GM21786 (cell line): ENCODE measurements at regions not wholly inside any gene's neighbourhood (a gene's known extent, or its start where the extent isn't known, plus 50 kb on each side); places are given as distances from the start of the nearest gene placed in this dataset.
"Not testable (repeated sequence)": the region's sequence is repeated elsewhere in the genome, so short reads cannot be mapped to it uniquely, and the experiment has no call there.

ENCODE experiments used
- ATAC-seq: cut with Tn5 transposase; IDR thresholded peaks from one replicate; pipeline ENCODE4 v1.9.1; 2021; ENCODE audit not compliant: unreplicated experiment

DNA sequence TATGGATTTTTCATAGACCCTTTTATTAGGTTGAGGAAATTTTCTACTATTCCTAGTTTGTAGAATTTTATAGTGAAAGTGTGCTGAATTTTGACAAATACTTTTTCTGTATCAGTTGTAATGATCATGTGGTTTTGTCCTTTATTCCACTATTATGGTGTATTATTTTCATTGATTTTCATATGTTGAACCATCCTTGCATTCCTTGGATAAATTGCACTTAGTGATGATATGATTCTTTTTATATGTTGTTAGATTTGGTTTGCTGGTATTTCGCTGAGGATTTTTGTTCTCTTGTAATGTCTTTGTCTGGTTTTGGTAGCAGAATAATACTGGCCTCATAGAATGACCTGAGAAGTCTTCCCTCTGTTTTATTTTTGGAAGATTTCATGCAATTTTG, 140.6 kb upstream of the CDK6 start:
- no peak for ATAC-seq

DNA sequence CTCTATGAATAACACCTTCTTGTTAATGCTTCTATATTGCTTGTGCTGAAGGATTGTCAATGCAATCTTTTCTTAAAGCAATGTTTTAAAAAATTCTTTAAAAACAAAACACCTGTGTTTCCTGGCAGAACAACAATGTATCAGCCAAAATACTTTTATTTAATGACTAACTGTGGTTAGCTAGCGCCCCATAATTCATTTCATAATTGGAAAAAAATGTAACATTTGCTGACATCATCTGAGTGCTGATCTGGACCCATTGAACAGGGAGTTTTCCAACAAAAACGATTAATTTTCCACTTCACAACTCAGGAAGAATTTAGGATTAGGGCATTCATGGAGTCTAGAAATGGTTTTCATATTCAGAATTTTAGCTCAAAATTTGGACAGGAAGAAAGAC, 137.6 kb upstream of the CDK6 start:
- ATAC-seq, result no peak

DNA sequence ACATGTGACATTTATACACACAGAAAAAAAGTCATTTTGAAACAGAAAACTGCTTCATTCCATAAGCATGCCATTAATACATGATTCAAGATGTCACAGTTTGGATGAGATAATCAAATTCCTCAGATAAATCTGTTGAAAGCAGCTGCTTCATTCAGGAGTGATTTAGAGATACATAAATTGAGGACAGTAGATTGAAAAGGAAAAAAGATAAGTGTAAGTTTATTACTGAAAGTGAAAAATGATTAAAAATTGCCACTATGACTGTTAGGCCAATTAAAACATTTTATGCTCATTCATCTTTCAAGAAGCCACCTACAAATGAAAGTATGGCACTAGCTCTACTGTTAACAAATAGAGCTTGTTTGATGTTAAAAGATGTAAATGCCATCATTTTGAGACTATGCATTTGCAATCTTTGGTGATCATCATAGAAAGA, 136.9 kb upstream of the CDK6 start:
- no peak for ATAC-seq

DNA sequence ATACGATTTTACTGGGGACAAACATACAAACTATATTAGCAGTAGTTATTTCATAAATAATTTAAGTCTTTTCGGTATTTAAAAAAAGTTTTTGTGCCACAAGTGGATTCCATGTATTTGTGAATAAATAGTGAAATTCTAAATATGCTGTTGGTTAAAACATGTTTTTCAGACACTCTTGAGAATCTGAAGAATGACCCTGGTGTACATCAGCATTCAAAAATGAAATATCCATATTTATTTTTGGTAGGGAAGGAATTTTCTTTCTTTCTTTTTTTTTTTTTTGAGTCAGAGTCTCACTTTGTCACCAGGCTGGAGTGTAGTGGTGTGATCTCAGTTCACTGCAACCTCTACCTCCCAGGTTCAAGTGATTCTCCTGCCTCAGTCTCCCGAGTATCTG, 136.1 kb upstream of the CDK6 start:
- no peak for ATAC-seq

DNA sequence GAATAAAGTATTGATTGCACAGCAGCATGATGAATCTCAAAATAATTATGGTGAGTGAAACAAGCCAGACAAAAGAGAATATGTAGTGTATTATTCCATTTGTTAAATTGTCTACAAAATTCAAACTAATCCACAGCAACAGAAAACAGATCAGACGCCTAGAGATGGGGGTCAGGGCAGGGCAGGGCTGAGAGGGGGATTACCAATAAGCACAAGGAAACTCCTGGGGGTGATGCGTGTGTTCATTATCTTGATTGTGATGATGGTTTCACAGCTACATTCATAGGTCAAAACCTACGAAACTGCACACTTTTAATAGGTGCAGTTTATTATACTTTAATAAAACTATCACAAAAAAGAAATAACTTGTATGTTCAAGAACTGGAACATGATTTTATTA, 132.7 kb upstream of the CDK6 start:
- no peak for ATAC-seq

DNA sequence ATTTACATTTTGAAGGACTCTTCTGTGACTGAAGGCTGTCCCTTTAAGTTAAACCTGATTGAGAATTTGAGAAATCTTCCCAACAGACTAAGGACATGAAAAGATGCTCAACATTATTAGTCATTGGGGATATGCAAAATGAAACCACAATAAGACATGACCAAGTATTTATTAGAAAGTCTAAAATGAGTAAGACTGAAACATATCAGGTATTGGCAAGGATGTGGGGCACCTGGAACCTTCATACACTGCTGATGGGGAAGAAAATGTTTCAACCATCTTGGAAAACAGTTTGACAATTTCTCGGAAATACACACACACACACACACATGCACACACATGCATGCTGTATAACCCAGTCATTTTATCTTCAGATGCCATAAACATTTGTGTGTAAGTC, 132.1 kb upstream of the CDK6 start:
- no peak for ATAC-seq

DNA sequence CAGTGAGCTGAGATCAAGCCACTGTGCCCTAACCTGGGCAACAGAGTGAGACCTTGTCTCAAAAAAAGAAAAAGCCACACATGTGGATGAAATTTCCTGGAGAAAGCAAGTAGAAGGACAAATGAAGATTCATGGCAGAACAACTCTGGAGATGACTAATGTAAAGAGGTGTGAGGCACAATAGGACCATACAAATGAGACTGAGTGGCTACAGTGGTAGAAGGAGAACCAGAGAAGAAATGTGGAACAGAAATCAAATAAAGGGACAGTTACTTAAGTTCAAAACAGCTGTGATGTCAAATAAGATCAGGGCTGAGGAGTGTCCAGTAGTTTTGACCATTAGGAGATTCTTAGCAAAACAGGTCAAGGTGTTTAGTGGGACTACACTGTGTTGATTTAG, 130.9 kb upstream of the CDK6 start:
- ATAC-seq, result no peak

DNA sequence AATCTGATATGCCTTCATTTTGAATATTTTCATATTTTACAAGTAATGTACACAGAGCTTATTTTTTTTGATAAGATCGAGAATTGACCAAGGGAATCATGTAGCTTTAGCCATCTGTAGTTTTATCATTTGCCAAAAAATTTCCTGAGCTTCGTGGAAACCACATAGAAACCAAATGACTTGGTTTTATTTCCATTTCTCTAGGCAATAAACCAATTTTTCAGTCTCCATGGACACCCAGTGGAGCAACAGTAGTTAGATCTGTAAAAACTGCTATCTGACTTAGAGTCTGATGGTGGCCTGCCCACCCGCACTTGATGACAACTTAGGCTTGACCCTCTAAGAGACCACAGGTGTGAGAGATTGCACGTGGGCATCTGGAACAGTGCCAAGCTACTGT, 127.8 kb upstream of the CDK6 start:
- no peak for ATAC-seq

DNA sequence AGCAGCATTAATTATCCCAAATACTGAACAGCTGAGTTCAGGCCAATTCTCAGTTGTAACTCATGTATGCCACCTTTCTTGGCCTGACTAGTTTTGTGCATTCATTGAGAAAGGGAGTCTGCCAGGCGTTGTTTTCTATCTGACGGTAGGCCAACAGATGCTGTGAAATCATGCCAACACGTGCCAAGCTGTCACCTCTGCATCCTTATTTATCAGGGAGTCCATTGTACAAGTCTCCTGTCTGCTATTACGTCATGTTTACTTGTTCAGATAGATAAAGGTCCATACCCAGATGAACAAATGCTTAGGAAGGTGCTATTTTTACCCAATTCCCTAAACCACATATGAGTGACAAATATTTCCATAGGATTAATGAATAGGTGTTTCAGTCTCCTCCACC, 127.2 kb upstream of the CDK6 start:
- no peak for ATAC-seq

DNA sequence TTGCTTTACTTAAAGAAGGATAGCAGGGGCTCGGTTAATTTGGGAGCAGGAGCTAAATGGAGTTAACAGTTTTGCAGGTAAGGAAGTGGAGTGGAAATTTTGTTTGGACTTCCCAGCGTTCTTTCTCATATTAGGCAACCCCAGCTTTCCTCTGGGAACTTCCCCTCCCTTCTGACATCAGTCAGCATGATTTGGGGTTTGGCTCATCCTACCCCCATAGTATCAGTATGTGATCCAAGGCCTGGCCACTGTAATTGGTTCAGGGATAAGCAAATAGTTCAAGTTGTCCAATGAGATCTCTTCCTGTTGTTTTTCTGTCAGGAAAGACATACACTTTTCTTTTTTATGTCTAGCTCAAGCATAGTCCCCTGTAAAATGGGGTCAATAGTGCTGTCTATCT, 125.6 kb upstream of the CDK6 start:
- ATAC-seq, result no peak

DNA sequence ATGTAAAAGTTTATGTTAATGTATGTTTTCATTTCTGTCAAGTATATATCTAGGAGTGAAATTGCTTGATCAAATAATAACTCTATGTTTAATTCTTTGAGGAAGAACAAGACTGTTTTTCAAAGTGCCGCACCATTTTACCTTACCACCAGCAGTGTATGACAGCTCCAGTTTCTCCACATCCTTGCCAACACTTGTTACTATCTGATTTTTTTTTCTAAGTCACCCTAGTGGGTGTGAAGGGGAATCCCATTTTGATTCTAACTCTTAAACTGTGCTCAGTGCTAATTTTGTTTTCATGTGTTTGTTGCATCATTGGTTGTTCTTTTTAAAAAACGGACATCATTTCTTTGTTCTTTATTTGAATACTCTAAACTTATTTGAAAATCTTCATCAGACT, 120.2 kb upstream of the CDK6 start:
- ATAC-seq, result no peak

DNA sequence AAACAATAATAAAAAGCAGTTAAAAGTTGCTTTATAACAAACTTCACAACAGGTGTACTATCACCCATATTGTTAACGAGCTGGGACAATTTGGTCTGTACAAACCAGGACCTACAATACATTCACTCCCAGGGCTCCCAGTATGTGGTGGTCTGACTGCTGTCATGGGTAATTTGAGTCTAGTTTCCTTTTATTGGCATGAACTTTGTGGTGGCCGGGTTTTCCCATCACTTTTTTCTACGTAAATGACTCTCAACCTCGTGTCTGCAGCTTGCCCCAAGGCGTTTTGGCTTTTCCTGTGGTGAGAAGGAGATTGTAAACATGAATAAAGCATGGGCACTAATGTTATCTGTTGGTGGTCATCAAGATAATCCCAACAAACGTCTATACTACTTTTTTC, 118.7 kb upstream of the CDK6 start:
- no peak for ATAC-seq

DNA sequence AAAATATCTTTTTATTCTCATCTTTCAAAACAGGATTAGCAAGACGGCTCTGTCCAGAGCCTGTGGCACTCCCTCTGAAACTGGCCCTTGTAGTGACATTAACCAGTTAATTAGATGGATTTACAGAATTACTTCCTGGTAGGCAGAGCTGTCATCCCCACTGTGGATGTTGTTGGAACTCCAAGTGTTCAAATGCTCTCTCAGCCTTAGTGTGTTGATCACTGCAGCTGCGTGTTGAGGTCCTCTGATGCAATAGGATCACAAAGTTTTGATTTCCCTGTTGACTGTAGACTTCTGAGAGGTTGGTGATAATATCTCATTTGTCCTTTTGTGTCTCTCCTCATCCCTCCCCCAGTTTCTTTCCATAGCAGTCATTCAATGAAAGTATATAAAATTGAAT, 117.3 kb upstream of the CDK6 start:
- ATAC-seq, result no peak

DNA sequence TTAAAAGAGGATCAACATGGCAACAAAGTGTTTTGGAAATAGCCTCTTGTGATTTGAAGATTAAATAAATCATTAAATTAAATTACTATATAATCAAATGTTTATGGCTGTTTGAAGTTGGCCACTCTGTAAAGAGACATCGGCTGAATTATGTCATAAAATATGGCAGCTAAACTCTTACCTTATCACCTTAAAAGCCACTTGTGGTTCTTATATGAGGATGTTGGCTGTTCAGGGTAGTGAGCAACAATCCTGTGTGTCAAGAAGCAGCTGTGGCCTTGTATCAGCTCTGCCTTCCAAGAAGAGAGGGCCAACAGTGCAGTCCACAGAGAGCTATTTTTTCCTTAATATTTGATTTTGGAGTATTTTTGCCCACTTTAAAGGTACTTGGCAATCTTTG, 113.4 kb upstream of the CDK6 start:
- no peak for ATAC-seq

DNA sequence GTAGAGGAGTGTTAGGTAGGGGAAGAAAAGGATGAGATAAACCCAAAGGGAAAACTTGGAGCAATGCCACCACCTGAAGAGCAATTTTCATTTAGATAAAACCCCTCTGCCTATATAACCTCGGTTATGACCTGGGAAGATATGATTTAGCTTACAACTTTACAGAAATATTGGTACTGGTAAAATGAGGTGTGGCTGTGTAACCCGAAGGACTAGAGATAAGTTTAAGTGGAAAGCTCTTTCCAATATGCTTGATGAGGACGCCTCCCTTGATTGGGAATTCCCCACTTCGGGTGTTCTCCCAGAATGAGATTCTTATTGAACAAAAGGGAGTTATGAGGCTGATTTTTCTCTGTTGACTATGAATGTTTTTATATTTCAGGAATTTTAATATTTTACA, 109.5 kb upstream of the CDK6 start:
- no peak for ATAC-seq

DNA sequence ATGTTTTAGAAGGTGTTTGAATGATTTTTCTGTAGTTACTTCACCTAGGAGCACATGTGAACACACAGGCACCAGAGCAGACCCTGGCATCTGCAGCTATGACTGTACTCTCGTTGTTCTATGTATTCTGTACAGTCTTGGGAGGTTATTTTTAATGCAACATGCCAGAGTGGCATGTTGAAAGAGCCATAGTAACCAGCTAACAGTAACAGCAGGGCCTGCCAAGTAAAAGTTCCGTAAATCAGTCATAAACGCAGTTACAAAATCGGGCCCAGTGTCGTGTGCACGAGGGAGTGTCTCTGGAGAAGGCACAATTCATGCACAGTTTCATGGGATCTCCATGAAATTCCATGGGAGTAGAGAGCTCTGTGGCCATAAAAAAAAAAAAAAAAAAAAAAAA, 108.3 kb upstream of the CDK6 start:
- no peak for ATAC-seq

DNA sequence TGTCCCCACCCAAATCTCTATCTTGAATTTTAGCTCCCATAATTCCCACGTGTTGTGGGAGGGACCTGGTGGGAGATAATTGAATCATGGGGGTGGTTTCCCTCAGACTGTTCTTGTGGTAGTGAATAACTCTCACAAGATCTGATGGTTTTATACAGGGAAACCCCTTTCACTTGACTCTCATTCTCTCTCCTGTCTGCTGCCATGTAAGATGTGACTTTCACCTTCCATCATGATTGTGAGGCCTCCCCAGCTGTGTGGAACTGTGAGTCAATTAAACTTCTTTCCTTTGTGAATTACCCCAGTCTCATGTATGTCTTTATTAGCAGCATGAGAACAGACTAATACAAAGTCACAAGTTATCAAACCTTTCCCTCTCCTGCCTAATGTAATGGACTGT, 106.3 kb upstream of the CDK6 start:
- not testable (repeated sequence) for ATAC-seq

DNA sequence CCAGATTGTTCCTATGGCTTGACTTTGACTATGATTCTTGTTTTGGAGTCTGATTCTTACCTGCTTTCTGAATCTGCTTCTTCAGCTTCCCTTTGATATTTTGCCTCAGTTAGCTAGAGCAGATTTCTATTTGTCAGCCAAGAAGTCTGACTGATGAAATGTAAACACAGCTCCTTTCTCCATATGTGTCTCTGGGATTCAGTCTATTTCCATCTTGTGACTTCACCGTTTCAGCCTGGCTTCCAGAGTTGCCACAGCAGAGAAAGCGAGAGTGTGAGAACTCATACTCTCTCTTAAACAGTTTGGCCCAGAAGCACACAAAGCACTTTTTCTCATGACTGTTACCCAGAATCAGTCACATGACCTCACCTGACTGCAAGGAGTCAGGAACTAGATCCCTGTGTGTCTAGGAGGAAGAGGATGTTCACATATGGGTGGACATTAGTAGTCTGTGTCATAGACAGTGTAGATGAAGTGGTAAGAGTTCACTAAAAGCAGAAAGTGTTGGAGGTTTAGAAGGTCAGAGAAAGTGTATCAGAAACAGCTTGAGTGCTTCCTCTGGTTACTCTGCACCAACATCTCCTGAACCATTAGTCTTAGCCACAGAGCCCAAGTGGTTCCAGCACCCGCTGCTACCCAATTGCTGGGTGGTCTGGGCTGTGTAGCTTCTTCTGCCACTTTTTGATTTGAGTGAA, 103.4 kb upstream of the CDK6 start:
- no peak for ATAC-seq

DNA sequence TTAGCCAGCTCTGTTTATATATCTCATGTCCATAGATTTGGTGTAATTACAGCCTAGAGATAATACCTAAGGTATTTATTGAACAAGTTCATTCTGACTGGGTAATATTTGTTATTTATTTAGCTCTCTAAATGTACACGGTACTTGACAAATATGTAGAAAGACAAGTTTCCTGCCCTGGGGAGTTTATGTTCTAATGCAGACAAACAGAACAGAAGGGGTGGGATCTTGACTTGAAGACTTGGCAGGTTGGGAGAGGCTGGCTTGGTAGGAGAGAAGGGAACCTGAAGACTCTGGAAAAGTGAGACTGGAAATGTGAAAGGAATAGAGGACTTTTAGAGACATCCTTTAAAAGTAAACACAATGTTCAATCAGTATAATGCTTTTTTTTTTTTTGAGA, 97.7 kb upstream of the CDK6 start:
- no peak for ATAC-seq

DNA sequence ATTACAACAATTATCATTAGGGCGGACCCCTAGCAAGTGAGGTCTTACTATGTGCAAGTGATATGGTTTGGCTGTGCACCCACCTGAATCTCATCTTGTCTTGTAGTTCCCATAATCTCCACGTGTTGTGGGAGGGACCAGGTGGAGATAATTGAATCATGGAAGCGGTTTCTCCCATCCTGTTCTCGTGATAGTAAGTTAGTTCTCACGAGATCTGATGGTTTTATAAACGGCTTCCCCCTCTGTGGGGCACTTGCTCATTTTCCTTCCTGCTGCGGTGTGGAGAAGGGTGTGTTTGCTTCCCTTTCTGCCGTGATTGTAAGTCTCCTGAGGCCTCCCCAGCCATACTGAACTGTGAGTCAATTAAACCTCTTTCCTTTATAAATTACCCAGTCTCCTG, 96.1 kb upstream of the CDK6 start:
- ATAC-seq, result no peak

DNA sequence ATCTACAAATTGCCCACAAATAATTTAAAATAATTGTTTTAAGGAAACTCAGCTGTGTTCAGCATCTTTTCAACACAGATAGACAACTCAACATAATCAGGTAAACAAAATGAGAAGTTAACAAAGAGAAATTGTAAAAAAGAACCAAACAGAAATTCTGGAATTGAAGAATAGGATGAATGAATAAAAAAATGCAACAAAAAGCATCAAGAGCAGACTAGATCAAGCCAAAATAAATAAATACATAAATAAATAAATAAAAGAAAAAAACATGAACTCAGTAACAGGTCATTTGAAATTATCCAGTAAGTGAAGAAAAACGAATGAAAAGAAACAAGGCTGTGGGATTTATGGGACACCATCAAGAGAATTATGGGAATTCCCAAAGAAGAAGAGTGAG, 94.0 kb upstream of the CDK6 start:
- no peak for ATAC-seq

DNA sequence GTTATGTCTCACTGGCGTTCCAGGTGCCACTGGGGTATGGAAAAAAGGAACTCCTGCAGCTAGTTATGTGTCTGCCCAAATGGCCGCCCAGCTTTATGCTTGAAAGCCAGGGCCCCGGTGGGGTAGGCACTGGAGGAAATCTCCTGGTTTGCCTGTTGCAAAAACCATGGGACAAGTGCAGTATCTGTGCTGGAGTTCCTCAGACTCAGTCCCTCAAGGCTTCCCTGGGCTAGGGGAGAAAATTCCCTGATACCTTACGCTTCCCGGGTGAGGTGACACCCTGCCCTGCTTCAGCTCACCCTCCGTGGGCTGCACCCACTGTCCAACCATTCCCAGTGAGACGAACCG, 90.3 kb upstream of the CDK6 start:
- ATAC-seq, result no peak

DNA sequence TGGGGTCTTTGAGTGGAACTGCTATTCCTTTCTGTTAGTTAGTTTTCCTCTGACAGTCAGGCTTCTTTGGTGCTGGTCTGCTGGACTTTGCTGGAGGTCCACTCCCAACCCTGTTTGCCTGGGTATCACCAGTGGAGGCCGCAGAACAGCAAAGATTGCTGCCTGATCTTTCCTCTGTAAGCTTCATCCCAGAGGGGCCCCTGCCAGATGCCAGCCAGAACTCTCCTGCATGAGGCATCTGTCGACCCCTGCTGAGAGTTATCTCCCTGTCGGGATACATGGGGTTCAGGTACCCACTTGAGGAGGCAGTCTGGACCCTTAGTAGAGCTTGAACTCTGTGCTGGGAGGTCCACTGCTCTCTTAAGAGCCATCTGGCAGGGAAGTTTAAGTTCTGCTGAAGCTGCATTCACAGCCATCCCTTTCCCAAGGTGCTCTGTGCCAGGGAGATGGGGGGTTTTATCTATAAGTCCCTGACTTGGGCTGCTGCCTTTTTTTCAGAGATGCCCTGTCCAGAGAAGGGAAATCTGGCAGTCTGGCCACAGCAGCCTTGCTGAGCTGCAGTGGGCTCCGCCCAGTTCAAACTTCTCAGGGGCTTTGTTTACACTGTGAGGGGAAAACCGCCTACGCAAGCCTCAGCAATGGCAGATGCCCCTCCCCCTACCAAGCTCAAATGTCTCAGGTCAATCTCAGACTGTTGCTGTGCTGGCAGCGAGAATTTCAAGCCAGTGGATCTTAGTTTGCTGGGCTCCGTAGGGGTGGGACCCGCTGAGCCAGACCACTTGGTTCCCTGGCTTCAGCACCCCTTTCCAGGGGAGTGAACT, 89.7 kb upstream of the CDK6 start:
- ATAC-seq, result no peak
